ENCODE measurements at regions not wholly inside any gene's neighbourhood (a gene's known extent, or its start where the extent isn't known, plus 50 kb on each side); places are given as distances from the start of the nearest gene placed in this dataset.
"Not testable (repeated sequence)": the region's sequence is repeated elsewhere in the genome, so short reads cannot be mapped to it uniquely, and the experiment has no call there.

DNA sequence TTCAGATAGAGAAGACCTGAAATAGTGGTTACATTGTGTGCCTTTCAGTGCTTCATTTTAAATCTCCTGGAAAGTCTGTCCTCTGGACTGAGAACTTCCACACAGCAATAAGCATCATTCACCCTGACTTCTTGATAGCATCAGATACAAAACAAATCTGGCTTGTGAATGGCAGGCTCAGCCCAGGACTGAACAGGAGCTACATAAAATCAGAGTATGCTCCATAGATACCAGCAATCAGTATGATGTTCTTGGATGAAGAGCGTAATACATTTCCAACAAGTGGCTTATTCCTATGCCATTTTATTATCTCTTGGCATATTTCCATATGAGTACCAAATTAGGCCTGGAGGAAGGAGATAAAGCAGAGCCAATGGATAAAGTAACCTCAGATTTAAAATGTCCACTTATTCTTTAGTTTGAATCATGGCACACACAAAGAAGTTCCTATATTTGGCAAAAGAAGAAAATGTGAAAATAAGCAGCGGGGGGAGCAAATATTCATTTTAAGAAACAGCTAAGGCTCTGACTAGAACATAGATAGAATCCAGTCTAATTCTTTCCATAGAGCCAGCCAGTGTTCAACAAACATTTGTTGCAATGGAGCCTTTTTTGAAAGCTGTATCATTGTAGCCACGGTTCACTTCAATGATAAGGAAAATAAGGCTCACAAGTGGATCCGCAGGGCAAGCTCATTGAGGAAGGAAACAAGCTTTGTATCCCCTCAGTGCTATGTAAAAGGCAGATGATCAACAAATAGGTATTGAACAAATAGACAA is 230.8 kb upstream of the CHAC2 start:
- no peak for DNase-seq (ENCODE audit: low read depth)

DNA sequence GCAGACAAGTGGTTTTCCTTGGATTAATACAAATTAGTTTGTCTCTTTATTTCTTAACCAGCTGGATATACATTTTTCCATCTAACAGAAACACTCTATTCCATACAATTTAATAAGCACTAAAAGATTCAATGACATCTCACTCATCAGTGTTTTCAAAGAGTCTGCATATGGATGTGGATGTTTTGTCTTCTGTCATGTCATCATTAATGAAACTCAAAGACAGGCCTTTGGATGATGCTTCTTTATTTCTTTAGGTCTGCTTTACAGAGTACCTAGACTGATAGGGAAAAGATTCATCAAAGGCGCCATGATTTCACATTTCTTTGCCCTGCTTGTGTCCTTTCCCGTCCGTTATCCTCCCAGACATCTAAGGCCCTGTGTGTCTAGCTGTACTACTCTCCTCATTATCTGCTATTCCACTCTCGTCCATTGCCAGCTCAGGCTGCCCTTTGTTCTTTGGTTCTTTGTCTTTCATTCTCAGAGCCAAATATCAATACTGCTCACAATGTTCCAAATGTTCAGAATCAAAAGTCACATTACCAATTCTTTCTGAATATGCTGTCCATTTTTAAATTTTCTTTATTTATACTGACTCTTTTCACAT is 232.3 kb upstream of the CHAC2 start:
- DNase-seq (ENCODE audit: low read depth): no peak

DNA sequence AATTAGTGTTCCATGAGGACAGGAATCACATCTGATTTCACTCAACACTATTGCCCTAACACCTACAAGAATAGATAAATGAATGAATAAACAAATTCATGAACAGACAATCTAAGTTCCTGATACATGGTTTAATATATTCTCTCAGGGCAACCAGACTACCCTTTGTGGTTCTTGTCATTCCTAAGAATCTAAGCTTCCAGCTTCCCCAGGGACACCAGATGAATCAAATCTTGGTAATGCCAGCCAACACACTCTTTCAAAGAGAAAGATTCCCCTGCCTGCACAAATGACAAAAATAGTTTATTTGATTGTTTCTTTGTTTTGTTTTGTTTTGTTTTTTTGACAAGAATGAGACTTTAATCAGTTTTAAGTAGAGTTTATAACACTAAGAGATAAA is 237.5 kb upstream of the CHAC2 start:
- peak; percentile 20 for DNase-seq (ENCODE audit: low read depth)

DNA sequence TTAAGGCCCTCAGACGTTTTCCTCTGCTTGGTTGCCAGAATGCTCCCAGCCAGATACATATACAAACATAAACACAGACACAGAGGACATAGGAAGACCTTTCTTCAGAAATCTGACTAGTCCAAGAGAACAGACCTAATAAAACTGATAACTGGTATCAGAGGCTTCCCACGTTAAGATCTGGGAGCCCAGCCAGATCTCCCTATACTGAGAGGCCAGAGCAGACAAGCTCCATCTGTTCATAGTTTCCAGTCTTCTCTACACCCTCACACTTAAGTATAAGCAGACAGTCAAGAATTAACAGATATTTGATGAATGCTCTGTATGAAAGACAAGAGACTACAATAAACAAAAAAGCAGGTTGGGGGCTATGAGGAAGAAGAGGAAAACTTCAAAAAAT is 240.5 kb upstream of the CHAC2 start:
- no peak for DNase-seq (ENCODE audit: low read depth)

DNA sequence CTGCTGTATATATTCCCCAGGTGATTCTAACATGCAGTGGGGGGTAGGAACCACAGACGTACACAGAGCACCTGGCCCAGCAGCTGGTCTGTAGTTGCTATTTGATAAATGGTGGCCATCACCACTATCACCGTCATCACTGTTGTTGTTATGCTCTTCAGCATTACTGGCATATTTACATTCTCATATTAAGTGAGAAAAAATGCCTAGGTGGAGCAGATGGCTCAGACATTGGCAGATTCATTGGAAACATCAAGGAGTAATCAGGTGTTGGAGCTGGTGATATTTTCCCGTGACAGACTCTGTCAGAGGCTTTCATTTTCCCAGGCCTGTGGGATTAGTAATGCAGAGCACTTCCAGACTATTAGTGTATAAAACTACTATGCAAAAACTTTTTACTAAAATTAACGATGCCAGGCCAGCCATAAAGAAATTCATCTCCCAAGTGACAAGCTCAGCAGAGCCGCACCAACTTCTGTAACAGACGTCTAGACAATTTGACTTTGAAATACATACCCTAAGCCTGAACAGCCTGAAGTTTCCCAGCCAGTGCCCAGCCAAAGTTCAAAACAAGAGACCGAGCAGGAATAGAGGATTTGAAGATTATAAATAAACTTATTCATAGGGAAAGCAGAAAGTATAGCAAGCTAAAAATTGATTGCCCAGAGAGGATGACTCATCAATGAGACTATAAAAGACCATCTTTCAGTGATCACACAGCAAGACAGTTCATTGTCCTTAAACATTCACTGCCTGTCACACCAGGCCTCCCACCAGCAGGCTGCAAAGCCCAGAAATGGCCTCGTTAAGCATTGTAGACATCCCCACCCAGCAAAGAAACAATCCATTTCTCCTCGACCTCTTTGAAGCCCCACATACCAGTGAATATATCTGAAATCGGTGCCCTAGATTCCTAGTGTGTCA is 247.4 kb upstream of the CHAC2 start:
- DNase-seq (ENCODE audit: low read depth): no peak

DNA sequence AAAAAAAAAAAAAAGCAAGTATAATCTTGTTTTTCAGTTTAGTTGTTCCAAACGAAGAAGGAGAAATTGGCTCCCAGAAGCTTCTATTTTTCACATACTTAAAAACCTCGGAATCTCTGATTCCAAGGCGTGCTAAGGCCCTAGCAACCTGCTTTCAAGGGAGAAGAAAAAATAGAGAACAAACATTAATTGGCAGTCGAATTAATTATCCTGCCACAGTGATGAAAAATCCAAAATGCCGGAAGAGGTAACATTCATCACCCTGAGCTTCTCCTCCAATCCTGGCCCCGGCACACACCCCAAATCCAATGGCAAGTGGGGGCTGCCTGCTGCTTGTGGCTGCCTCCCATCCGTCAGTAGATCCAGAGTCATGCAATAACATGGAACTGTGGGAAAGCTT is 250.2 kb upstream of the CHAC2 start:
- DNase-seq (ENCODE audit: low read depth): no peak

DNA sequence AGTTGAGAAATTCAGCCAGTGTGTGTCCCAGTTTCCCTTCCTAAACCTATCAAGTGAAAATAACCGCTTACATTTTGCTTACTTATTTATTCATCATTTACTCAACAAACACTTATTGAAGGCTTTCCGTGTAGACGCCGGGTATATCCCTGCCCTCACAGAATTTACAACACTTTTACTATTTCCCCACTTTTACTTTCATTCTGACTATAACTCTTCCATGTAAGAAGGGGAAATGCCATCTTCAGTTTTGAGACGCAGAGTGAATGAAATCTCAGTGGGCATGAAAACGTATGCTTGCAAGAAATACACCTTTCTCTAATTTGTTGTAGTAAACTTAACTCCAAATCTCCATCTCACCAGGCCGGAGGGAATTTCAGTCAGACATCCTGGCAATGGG is 251.0 kb upstream of the CHAC2 start:
- no peak for DNase-seq (ENCODE audit: low read depth)

DNA sequence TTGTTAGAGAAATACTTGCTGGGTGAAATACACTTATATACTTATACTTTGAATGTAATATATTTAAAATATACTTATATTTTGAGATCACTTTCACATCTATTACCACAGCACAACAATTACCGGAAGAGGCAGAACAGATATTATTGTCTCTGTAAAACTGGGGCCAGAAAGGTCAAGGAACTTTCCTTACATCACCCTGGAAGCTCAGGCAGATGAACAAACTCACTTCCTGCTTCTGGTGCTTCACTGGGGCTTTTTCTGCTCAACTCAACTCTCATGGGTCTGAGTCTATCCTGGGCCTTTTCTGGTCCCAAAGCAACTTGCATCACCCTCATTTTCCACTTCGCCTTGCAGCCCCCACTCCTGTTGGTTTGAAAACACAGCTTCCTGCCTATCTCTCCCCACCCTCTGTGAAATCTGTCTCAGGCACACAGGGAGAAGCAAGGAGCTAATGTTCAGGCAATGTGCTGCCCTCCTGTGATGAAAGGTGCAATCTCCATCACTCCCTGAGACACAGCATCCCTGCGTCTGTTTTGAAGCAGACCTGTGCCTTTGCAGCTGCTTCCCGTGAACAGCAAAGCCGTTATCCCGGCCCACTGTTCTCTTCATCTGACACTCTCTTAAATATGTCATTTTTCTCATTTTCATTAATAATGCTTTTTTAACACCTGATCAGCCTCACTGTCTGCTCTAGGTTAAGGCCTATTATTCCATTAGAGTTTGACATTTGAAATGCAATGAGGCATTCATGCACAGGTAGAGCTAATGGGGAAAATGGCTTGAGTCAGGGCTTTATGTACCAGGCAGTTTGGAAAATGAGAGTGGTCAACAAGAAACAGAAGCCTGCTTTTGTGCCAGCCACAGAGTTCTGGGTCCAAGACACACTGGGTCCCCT is 251.9 kb upstream of the CHAC2 start:
- no peak for DNase-seq (ENCODE audit: low read depth)

DNA sequence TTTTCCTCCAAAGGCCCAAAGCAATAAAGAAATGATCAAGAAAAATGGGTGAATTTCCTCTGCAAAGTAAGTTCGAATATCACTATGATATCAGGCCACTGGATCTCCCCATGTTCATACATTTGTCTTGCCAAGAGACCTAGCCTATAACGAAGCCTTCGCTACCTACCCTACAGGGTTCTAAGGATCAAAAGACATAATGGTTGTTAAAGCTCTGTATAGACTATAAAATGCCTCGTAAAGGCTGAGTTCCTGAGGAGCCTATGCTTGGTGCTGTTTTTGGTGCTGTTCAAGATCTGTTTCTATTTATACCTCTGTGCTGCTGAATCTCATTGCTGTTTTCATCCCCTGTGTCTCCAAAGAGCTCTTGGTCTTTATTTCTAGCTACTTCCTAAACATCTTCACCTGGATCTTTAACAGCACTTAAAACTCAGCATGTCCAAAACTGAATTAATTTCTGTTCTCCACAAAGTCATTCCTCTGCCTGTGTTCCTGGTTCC is 254.4 kb upstream of the CHAC2 start:
- no peak for DNase-seq (ENCODE audit: low read depth)

DNA sequence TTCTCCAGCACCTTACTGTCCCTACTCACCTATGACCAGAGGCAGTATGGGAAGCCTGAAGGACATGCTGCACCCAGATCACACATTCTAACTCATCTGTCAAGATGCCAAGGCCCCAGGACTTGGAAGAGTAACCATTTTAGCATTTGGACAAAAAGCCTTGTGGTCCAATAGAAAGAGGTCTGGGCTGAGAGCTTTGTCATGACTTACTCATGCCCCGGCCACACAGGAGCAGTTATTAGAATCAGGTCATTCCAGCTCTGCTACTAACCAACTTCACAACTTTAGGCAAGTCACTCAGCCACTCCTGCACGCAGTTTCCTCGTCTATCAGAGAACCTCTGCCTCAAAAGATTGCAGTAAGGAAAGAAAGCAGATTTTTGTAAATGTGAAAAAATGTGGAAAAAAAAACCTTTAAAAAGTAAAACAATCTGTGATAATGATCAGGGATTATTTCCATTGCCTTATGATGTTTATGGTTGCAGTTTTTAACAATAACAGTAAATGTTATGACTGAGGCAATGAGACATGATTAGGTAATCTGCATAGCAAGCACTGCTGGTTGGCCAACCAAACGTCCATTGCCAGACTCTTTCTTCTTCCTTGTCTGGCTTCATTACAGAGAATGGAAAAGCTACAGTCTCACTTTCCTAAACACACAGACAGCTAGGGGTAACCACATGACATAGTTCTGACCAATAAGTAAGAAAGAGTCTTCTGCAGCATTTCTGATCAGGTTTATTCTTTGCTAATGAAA is 255.4 kb upstream of the CHAC2 start:
- DNase-seq (ENCODE audit: low read depth): peak; percentile 41

DNA sequence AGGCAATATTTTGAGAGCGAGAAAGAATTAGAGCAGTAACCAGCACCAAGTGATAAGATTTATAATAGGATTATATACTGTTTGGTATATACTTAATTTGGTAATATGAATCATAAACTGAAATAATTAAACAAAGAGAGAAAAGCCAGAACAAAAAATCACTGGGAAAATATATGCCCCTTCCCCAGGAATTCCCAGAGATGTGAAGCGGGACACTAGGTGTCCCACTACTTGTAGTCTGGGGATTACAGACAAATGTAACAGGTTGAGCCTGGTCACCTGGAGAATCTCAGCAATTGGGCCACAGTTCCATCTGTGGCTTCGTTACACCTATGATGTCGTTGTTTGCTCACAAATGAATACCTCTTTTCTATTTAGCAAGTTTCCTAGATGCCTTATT is 256.1 kb upstream of the CHAC2 start:
- no peak for DNase-seq (ENCODE audit: low read depth)

DNA sequence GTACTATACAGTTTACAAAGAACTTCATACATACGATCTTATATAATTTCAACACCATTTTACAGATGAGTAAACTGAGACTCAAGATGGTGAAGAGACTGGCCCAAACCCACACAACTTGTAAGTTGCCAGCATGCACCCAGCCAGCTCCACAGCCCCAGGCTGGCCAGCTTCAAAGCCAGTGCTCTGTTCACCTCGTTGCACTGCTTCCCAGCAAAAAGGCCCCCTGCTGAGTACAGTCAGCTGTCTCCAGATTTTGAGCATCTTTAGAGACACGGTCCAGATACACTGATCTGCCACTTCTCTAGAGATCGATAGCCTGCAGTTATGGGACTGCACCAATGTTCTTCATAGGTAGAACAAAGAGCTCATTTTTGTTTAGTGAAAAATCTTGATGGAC is 257.2 kb upstream of the CHAC2 start:
- DNase-seq (ENCODE audit: low read depth): no peak

DNA sequence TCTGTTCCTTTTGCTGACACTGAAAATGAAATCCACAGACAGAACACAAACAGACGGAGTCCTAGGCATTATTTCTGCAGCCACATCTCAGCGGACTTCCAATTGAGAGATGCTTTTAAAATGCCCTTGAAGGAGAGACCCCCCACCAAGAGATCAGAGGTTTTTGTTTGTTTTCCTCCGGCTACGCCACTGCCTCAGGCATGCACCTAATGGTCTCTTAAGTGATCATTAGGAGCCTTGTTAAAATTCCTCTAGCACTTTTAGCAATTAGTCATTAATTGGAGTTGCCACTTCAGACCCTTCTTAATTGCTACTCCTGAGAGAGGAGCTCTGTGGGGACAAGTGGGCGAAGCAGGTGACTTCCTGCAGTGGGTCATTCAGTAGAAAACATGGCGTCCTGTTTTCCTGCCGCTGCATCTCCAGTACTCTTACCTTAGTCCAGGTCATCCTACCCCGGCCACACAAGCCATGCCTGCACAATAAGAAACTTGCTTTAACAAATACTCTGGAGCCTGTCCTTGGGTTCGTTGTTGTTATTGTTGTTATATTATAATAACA is 257.7 kb upstream of the CHAC2 start:
- DNase-seq (ENCODE audit: low read depth): no peak

DNA sequence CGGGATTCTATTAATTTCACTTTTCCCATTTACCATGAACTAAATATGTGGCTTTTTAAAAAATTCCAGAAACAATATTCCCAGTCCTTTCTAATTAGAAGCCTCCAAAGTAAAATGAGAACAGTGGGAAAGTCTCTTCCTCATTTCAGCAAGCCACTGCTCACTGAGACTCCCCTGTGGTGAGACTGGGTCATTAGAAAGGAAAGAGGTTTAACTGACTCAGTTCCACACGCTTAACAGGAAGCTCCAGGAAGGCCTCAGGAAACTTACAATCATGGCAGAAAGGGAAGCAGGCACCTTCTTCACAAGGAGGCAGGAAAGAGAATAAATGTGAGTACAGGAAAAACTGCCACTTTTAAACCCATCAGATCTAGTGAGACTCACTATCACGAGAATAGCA is 258.9 kb upstream of the CHAC2 start:
- DNase-seq (ENCODE audit: low read depth): no peak

DNA sequence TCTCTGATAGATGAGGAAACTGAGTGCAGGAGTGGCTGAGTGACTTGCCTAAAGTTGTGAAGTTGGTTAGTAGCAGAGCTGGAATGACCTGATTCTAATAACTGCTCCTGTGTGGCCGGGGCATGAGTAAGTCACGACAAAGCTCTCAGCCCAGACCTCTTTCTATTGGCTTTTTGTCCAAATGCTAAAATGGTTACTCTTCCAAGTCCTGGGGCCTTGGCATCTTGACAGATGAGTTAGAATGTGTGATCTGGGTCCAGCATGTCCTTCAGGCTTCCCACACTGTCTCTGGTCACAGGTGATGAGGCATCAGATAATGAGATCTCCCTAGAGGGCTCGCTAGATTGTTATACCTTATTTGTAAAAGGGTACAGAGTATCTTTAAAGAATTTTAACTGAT is 260.5 kb upstream of the CHAC2 start:
- DNase-seq (ENCODE audit: low read depth): not testable (repeated sequence)

DNA sequence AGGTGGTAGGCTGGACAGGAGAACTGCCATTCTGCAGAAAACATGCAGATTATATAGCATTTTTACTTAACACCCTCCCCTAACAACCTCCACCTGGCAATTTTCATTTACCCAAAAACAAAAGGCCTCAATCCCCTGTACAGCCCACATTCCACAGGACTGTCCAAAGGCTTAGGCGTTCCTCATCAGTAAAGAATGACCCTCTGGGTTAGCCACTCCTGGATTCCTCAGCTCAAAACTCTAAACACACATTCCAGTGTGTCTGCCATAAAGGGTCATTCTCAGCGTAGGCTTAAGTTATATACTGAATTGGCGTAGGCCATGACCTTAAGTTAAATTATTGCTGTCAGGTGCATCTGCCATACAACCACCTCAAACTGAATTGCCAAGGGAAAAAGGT is 261.8 kb upstream of the CHAC2 start:
- no peak for DNase-seq (ENCODE audit: low read depth)

DNA sequence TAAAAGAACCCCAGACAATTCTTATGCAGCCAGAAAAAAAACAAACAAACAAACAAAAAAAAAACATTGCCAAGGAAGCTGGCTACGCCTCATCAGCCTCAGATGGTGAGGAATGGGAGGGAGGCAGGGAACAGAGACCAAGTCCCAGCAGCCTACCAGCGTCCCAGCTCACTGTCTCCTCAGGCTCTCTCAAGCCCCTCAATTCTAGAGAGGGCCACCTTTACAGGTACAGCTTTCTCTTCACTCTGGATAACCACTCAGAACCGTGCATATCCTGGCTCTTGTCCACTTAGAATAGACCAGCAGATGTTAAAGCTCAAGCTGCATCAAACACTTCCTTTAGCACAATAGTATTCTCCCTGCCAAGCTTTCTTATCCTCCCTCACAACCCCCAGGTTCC is 263.1 kb upstream of the CHAC2 start:
- no peak for DNase-seq (ENCODE audit: low read depth)

DNA sequence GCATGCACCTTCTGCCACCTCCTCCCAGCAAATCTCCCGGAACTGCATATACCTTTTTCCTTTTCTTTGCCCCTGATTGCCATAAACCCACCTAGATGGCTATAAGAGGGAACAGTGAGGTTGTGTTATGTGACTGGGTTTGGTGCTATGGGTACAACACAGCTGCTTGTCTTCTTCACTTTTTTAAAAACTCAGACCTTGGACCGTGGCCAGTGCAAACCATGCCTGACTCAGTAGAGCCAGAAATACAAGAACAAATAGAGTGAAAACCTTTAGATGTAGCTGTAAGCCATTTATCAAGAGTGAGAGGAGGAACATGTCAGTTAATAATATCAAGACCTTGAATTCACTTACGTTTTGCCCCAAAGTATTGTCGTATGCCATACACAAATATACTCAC is 267.4 kb upstream of the CHAC2 start:
- no peak for DNase-seq (ENCODE audit: low read depth)

DNA sequence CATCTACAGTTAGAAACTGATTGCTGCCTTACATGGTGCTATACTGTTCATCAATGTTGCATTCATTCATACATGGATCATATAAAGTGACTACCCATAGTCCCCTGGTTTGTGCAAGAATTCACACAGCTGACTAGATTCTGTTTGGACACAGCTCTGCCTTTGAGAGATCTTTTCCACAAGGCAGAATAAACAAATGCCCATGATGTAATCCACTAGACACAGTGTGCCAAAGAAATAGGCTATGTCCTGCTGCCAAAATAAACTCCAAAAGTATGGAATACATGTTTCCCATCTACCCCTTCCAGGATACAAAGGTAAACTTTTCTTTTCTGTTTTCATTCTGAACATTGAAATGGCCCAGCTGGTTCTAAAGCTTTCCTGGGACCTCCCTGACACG is 269.4 kb upstream of the CHAC2 start:
- DNase-seq (ENCODE audit: low read depth): peak; percentile 68

DNA sequence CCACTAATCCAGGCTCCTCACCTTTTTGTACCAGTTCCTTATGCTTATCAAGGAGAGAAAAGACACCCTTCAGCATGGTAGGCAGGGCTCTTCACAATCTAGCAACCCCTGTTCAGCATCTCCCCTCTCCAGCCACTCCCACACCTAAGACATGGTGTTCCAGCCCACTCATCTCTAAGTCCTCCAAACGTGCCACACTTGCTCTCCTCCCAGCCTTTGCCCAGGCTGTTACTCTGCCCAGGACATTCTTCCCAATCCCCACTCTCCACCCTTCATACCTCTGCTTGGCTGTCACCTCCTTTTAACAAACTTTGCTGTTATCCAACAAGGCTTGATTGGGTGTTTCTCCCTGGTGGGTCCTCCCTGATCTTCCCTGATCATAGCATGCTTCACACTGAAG is 270.6 kb upstream of the CHAC2 start:
- no peak for DNase-seq (ENCODE audit: low read depth)

DNA sequence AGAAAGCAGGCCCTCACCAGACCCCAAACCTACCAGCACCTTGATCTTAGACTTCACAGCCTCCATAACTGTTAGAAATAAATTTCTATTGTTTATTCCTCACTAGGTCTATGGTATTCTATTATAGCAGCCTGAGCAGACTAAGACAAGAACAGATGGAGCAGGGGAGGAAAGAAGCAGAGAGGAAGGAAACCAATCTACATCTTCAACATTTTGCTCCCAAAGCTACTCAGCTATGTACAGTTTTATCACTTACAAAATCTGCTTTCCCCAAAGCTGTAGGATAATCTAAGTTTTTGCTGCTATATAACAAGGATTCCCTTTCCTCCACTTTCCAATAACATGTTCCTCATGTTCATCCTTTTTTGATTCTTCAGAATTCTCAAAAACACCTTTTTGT is 274.4 kb upstream of the CHAC2 start:
- no peak for DNase-seq (ENCODE audit: low read depth)

All from stromal cell of bone marrow (primary cell).